22Rv1 (cell line): ENCODE measurements at regions not wholly inside any gene's neighbourhood (a gene's known extent, or its start where the extent isn't known, plus 50 kb on each side); places are given as distances from the start of the nearest gene placed in this dataset.

Source experiments
- ZFX ChIP-seq: fragments of 450-650 bp; IDR thresholded peaks from 2 replicates; pipeline ENCODE4 v1.6.1; 2017; ENCODE audit warnings: antibody characterized with exemption, borderline replicate concordance
- TF ChIP-seq, protein P1 (sequence below): fragments of 450-650 bp; IDR thresholded peaks from 2 replicates; pipeline ENCODE4 v1.5.1; 2017; ENCODE audit warnings: mild to moderate bottlenecking

DNA sequence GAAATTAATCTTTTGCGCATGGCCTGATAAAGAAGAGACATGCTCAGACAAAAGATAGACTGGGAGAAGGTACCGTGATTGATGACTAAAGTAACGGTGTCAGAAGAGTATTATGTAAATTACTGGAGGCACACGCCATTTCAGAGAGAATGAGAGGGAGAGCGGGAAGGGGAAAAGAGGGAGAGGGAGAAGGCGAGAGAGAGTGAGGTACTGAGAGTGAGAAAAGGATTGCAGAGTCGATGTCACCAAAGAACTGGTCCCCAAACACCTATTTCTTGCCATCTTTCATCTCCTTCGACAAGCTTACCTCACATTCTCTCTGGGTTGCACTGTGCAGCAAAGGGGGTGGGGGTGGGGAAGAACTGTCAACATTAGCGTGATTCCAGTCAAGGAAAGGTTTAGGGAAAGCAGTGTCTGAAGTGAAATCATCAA is 673.7 kb downstream of the BCL11A start:
- TF ChIP-seq, protein P1, sequence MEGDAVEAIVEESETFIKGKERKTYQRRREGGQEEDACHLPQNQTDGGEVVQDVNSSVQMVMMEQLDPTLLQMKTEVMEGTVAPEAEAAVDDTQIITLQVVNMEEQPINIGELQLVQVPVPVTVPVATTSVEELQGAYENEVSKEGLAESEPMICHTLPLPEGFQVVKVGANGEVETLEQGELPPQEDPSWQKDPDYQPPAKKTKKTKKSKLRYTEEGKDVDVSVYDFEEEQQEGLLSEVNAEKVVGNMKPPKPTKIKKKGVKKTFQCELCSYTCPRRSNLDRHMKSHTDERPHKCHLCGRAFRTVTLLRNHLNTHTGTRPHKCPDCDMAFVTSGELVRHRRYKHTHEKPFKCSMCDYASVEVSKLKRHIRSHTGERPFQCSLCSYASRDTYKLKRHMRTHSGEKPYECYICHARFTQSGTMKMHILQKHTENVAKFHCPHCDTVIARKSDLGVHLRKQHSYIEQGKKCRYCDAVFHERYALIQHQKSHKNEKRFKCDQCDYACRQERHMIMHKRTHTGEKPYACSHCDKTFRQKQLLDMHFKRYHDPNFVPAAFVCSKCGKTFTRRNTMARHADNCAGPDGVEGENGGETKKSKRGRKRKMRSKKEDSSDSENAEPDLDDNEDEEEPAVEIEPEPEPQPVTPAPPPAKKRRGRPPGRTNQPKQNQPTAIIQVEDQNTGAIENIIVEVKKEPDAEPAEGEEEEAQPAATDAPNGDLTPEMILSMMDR, result no peak
- no peak for TF ChIP-seq ZFX
